ENCODE measurements at regions not wholly inside any gene's neighbourhood (a gene's known extent, or its start where the extent isn't known, plus 50 kb on each side); places are given as distances from the start of the nearest gene placed in this dataset.

- TF ChIP-seq, protein P1, sequence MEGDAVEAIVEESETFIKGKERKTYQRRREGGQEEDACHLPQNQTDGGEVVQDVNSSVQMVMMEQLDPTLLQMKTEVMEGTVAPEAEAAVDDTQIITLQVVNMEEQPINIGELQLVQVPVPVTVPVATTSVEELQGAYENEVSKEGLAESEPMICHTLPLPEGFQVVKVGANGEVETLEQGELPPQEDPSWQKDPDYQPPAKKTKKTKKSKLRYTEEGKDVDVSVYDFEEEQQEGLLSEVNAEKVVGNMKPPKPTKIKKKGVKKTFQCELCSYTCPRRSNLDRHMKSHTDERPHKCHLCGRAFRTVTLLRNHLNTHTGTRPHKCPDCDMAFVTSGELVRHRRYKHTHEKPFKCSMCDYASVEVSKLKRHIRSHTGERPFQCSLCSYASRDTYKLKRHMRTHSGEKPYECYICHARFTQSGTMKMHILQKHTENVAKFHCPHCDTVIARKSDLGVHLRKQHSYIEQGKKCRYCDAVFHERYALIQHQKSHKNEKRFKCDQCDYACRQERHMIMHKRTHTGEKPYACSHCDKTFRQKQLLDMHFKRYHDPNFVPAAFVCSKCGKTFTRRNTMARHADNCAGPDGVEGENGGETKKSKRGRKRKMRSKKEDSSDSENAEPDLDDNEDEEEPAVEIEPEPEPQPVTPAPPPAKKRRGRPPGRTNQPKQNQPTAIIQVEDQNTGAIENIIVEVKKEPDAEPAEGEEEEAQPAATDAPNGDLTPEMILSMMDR (IDR thresholded peaks at IDR 0.05; ENCODE audit: poor library complexity, severe bottlenecking), result no peak
- H3K9me3 ChIP-seq (ENCODE audit: severe bottlenecking), result no peaks in the 10 kb centered on the region
- no peak overlapping the region for H3K27ac ChIP-seq (ENCODE audit: poor library complexity, severe bottlenecking)
- ATAC-seq (ENCODE audit: low read depth), result no peak
- H3K27me3 ChIP-seq (ENCODE audit: insufficient read depth, poor library complexity, severe bottlenecking), result no peaks in the 10 kb centered on the region
- no peak for DNase-seq (ENCODE audit: low spot score)
- H3K4me1 ChIP-seq (ENCODE audit: insufficient read depth, poor library complexity, severe bottlenecking), result no peaks in the 10 kb centered on the region
- H3K36me3 ChIP-seq (ENCODE audit: low read depth), result no peaks in the 10 kb centered on the region
- no peak overlapping the region for H3K4me3 ChIP-seq (ENCODE audit: severe bottlenecking)
Measured at GRCh38 chr1:2927393-2928360, 93.6 kb upstream of the ACTRT2 start.

DNA sequence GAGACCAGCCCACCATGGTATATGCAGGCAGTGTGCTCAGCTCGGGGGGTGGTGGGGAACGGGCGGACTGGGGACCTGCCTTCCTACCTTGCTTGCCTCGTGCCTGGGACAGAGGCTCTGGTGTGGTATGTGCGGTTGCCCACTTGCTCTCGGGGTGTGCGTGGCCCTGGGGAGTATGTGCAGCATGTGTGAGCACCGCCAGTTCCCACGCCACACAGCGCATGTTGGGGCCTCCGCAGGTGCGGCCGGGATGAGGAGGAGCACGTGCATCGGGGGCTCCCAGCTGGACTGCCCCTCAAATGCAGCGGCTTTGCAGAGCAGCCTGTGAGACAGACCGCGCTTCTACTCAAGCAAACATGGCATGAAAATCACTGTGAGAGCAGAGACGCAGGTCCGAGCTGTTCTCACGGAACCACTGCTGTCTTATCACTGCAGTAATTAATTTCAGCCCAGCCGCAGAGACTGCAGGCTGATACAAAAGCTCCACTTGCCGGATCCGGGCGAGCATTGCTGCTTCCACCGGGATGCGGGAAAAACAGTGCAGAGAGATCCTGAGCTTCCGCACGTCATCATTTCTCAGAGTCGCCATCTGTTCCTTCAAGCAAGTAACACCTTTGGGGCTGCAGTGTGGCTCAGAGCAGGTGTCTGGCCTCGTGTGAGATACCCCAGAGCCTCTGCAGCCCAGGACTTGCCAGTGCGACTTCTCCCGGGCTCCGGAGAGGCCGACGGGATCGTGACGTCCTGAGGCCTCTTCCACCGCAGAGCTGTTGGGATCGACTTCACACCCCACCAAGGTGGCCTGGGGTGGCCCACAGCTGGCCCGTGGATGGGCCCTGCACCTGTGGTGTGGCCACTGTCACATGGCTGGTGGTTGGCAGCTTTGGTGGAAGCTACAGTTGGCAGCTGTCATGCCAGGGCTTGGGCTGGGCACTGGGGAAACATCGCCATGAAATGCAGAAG is 92.6 kb upstream of the ACTRT2 start:
- DNase-seq (ENCODE audit: low spot score), result no peak
- ATAC-seq (ENCODE audit: low read depth), result no peak
- H3K4me1 ChIP-seq (ENCODE audit: insufficient read depth, poor library complexity, severe bottlenecking), result no peaks in the 10 kb centered on the region
- no peak overlapping the region for H3K4me3 ChIP-seq (ENCODE audit: severe bottlenecking)
- H3K27ac ChIP-seq (ENCODE audit: poor library complexity, severe bottlenecking), result no peak overlapping the region
- H3K27me3 ChIP-seq (ENCODE audit: insufficient read depth, poor library complexity, severe bottlenecking), result no peaks in the 10 kb centered on the region
- no peaks in the 10 kb centered on the region for H3K36me3 ChIP-seq (ENCODE audit: low read depth)
- TF ChIP-seq, protein P1 (IDR thresholded peaks at IDR 0.05; ENCODE audit: poor library complexity, severe bottlenecking), result no peak
- H3K9me3 ChIP-seq (ENCODE audit: severe bottlenecking), result no peaks in the 10 kb centered on the region

DNA sequence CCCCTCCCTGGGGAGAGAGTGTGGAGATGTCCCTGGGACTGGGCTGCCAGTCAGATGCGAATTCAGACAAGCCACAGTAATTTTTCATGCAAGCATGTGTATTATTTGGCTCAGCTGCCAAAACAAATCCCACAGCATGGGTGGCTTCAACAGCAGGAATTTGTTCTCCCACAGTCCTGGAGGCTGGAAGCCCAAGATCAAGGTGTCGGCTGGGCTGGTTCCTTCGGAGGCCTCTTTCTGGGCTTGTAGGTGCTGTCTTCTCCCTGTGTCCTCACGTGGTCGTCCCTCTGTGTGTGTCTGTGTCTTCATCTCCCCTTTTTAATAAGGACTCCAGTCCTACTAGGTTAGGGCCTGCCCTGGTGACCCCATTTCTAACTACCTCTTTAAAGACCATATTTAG is 91.9 kb upstream of the ACTRT2 start:
- TF ChIP-seq, protein P1 (IDR thresholded peaks at IDR 0.05; ENCODE audit: poor library complexity, severe bottlenecking), result no peak
- Histone ChIP-seq H3K4me3 (ENCODE audit: severe bottlenecking) (no peak overlapping the region), H3K27me3 (ENCODE audit: insufficient read depth, poor library complexity, severe bottlenecking) (no peaks in the 10 kb centered on the region), H3K27ac (ENCODE audit: poor library complexity, severe bottlenecking) (no peak overlapping the region), H3K9me3 (ENCODE audit: severe bottlenecking) (no peaks in the 10 kb centered on the region), H3K4me1 (ENCODE audit: insufficient read depth, poor library complexity, severe bottlenecking) (no peaks in the 10 kb centered on the region), H3K36me3 (ENCODE audit: low read depth) (no peaks in the 10 kb centered on the region)
- DNase-seq (ENCODE audit: low spot score) (no peak), ATAC-seq (ENCODE audit: low read depth) (no peak)

DNA sequence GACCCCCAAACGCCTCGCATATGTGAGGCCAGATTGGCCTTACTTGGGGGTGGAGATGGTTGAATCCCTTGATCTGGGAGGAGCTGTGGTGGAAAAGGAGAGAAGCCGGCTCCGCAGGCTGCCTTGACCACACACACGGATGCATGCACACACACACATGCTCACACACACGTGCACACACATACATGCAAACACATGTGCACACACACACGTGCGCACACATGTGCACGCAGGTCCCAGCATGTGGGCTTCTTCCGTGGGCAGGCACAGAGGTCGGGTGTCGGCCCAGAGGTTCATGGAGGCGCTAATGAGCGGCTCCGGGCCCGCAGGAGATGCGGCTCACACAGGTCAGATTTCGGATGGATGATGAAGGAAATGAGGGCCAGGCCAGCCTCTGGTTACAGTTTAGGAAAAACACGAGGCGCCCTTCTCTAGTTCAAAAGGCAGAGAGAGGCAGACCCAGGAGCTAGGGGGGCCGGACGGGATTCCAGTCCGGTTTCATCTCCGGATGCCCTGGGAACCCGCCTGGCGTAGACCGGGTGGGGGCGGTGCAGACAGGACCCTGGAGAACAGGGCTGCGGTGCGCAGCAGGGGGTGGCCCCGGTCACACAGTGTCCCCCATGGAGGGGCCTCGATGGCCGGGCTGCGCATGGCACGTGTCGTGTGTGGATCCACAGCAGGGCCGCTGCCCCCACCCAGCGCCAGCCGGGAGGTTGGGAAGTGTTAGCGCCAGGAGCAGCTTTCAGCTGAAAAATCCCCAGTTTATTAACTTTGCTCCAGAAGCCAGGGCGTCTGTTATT is 91.1 kb upstream of the ACTRT2 start:
- ATAC-seq (ENCODE audit: low read depth), result no peak
- no peak for DNase-seq (ENCODE audit: low spot score)

More for the DNA sequence above, 91.1 kb upstream of the ACTRT2 start:
- Histone ChIP-seq H3K27ac (ENCODE audit: poor library complexity, severe bottlenecking) (no peak overlapping the region), H3K27me3 (ENCODE audit: insufficient read depth, poor library complexity, severe bottlenecking) (no peaks in the 10 kb centered on the region), H3K4me1 (ENCODE audit: insufficient read depth, poor library complexity, severe bottlenecking) (no peaks in the 10 kb centered on the region), H3K4me3 (ENCODE audit: severe bottlenecking) (no peak overlapping the region), H3K9me3 (ENCODE audit: severe bottlenecking) (no peaks in the 10 kb centered on the region), H3K36me3 (ENCODE audit: low read depth) (no peaks in the 10 kb centered on the region)
- TF ChIP-seq, protein P1 (IDR thresholded peaks at IDR 0.05; ENCODE audit: poor library complexity, severe bottlenecking), result no peak
